A673 (cell line): ENCODE measurements at regions not wholly inside any gene's neighbourhood (a gene's known extent, or its start where the extent isn't known, plus 50 kb on each side); places are given as distances from the start of the nearest gene placed in this dataset.

Experiments used
- BruUV-seq: library from RNA; stranded (reverse); fragments of 400-500 nt; replicated peaks from 2 replicates; lab custom pipeline; 2021; lab: Mats Ljungman, UMichigan
- CTCF ChIA-PET: fragments of 300-600 bp; sonication (Branson Sonifier 250); formaldehyde crosslinking; loops from one replicate; lab custom pipeline; 2022; ENCODE audit warnings: antibody characterized with exemption; lab: Charles Lee
- POLR2A ChIA-PET: fragments of 300-600 bp; sonication (Branson Sonifier 250); formaldehyde crosslinking; loops from one replicate; lab custom pipeline; 2022; ENCODE audit warnings: antibody characterized with exemption; ENCODE audit not compliant: low non-redundant PET; lab: Charles Lee
- DNase-seq: peaks from one replicate; pipeline ENCODE4 v3.0.0-alpha.2; 2015; ENCODE audit warnings: low spot score
- H3K27ac ChIP-seq: fragments of 200-600 bp; sonication (generic); 2 replicates; pipeline ENCODE4 v1.5.1; 2016; ENCODE audit warnings: mixed run types, low read depth, mild to moderate bottlenecking, mixed read lengths, antibody characterized with exemption, low read length; ENCODE audit not compliant: poor library complexity, severe bottlenecking
- H3K27me3 ChIP-seq: fragments of 200-600 bp; sonication (generic); replicated peaks from 2 replicates; pipeline ENCODE4 v1.6.1; 2017; ENCODE audit warnings: mixed run types, low read depth, mild to moderate bottlenecking, mixed read lengths, antibody characterized with exemption, low read length; ENCODE audit not compliant: insufficient read depth, poor library complexity
- H3K36me3 ChIP-seq: fragments of 200-600 bp; sonication (generic); 2 replicates; pipeline ENCODE4 v1.6.1; 2016; ENCODE audit warnings: mixed run types, mild to moderate bottlenecking, mixed read lengths, antibody characterized with exemption, low read length; ENCODE audit not compliant: insufficient read depth, poor library complexity, severe bottlenecking
- H3K4me1 ChIP-seq: fragments of 200-600 bp; sonication (generic); 2 replicates; pipeline ENCODE4 v1.6.1; 2017; ENCODE audit warnings: mixed run types, mild to moderate bottlenecking, mixed read lengths, antibody characterized with exemption, low read length; ENCODE audit not compliant: insufficient read depth, poor library complexity, severe bottlenecking
- H3K4me3 ChIP-seq: fragments of 200-600 bp; sonication (generic); 2 replicates; pipeline ENCODE4 v1.5.1; 2016; ENCODE audit warnings: low read depth, mixed run types, mild to moderate bottlenecking, mixed read lengths, low read length; ENCODE audit not compliant: poor library complexity, severe bottlenecking
- H3K9me3 ChIP-seq: fragments of 200-600 bp; sonication (generic); 2 replicates; pipeline ENCODE4 v1.6.1; 2016; ENCODE audit warnings: mixed run types, low read depth, mild to moderate bottlenecking, mixed read lengths, antibody characterized with exemption, low read length; ENCODE audit not compliant: poor library complexity, severe bottlenecking
- EZH2 ChIP-seq: fragments of 200-600 bp; sonication (generic); IDR thresholded peaks from 2 replicates; pipeline ENCODE4 v1.6.1; 2017; ENCODE audit warnings: borderline replicate concordance, low read depth, mild to moderate bottlenecking, mixed read lengths, antibody characterized with exemption, low read length; ENCODE audit not compliant: poor library complexity, severe bottlenecking
- intact Hi-C: fragments of 100-400 bp; cut with micrococcal nuclease; formaldehyde crosslinking; loops from one replicate; pipeline ENCODE4 v1.10.0; 2022; ENCODE audit not compliant: unreplicated experiment
- TF ChIP-seq, protein P1 (sequence below): fragments of 300-800, 200-600 bp; sonication (generic); conservative IDR thresholded peaks from 2 replicates; pipeline ENCODE4 v1.5.1; 2017; ENCODE audit warnings: low read depth, mild to moderate bottlenecking, antibody characterized with exemption, low read length, moderate library complexity, mixed read lengths

DNA sequence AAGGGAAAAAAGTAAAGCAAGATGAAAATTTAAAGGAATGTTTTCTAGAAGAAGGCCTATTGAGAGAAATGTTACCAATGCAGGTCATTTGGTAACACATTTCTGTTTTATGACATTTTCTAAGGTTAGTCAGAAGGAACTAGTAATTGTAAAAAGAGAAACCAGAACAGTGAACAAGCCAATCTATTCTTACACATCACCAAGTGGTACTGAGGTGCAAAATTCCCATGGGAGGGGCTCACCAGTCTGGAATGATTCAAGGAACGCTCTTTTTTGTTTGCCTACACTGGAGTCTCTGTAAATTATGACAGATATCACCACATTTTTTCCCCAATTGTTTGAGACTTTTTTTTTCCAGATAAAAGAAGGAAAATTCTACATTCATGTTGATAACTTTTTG is 404.7 kb upstream of the CNKSR2 start:
- H3K4me3 ChIP-seq, result no peak overlapping the region
- ChIA-PET POLR2A (no interaction called here), CTCF (no interaction called here)
- TF ChIP-seq, protein P1, sequence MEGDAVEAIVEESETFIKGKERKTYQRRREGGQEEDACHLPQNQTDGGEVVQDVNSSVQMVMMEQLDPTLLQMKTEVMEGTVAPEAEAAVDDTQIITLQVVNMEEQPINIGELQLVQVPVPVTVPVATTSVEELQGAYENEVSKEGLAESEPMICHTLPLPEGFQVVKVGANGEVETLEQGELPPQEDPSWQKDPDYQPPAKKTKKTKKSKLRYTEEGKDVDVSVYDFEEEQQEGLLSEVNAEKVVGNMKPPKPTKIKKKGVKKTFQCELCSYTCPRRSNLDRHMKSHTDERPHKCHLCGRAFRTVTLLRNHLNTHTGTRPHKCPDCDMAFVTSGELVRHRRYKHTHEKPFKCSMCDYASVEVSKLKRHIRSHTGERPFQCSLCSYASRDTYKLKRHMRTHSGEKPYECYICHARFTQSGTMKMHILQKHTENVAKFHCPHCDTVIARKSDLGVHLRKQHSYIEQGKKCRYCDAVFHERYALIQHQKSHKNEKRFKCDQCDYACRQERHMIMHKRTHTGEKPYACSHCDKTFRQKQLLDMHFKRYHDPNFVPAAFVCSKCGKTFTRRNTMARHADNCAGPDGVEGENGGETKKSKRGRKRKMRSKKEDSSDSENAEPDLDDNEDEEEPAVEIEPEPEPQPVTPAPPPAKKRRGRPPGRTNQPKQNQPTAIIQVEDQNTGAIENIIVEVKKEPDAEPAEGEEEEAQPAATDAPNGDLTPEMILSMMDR, result no peak
- TF ChIP-seq EZH2, result no peak
- H3K36me3 ChIP-seq, result no peaks in the 10 kb centered on the region
- BruUV-seq, result no TSS peak
- no peaks in the 10 kb centered on the region for H3K27me3 ChIP-seq
- no peaks in the 10 kb centered on the region for H3K9me3 ChIP-seq
- intact Hi-C loops, result no loop called here
- H3K27ac ChIP-seq, result no peak overlapping the region
- no peaks in the 10 kb centered on the region for H3K4me1 ChIP-seq
- DNase-seq, result no peak

DNA sequence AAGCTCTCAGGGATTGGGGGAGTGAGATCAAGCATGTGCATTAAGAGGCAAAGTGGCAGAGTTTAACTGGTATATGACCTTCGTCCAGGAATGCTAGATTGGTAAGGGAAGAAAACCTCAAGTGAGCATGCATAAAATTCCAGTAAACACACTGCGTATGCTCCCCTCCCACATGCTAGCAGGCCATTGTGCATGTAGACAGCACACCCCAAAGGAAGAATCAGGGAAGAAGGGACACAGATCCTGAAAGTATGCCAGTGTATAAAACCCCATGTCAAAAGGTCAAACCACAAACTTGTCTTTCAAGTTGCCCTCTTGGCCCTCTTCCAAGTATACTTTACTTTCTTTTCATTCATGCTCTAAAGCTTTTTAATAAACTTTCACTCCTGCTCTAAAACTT is 405.2 kb upstream of the CNKSR2 start:
- intact Hi-C loops, result no loop called here
- H3K4me3 ChIP-seq, result no peak overlapping the region
- DNase-seq, result no peak
- H3K27me3 ChIP-seq, result no peaks in the 10 kb centered on the region
- no peaks in the 10 kb centered on the region for H3K36me3 ChIP-seq
- no TSS peak for BruUV-seq
- TF ChIP-seq, protein P1, result no peak
- no peak for TF ChIP-seq EZH2
- H3K4me1 ChIP-seq, result no peaks in the 10 kb centered on the region
- H3K27ac ChIP-seq, result no peak overlapping the region
- no peaks in the 10 kb centered on the region for H3K9me3 ChIP-seq
- ChIA-PET CTCF (no interaction called here), POLR2A (no interaction called here)

DNA sequence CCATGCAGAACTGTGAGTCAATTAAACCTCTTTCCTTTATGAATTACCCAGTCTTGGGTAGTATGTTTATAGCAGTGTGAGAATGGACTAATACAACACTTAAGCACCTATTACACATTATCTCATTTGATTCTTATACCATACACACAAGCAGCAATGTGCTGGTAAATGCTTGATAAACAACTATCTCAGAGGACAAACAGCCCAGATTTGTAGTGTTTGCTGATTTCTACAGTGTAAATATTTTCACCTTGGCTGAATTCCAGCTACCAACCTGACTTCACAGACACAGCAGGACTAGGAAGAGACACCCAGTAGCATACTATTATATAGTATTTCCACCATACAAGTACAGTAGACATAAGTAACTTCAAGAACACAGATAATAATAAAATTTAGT is 406.5 kb upstream of the CNKSR2 start:
- no peak overlapping the region for H3K4me3 ChIP-seq
- no peaks in the 10 kb centered on the region for H3K36me3 ChIP-seq
- intact Hi-C loops, result no loop called here
- no peaks in the 10 kb centered on the region for H3K4me1 ChIP-seq
- no TSS peak for BruUV-seq
- no peak for DNase-seq
- POLR2A ChIA-PET, result no interaction called here
- CTCF ChIA-PET, result no interaction called here
- no peak overlapping the region for H3K27ac ChIP-seq
- no peaks in the 10 kb centered on the region for H3K27me3 ChIP-seq
- TF ChIP-seq EZH2, result no peak
- TF ChIP-seq, protein P1, result no peak
- no peaks in the 10 kb centered on the region for H3K9me3 ChIP-seq
